ENCODE measurements at regions not wholly inside any gene's neighbourhood (a gene's known extent, or its start where the extent isn't known, plus 50 kb on each side); places are given as distances from the start of the nearest gene placed in this dataset.

DNA sequence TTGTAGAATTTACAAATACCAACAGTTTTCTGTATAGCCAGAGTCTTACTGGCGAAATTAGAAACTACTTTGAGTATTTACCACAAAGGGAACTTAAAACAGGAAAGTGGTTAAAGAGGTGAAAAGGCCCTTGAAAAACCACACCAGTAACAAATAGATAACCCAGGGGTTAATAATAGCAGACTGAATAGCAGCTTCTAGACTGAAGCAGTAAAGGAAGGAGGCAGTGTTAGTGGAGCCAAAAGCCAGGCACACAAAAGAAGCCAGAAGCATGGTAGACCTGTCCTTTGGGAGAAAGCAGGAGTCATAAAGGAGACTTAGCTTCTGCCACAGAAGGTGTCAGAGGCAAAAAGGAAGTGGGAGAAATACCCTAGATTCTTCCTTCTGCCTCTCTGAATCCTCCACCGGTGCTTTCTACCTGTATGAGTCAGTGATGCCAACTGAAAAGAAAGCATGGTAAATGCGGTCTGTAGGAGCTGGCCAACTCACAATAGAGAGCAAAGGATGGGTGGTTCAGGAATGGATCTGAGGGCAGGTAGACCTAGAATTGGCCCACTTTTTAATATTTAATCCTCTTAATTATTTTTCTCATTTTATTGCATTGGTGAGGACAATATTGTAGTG, 97.3 kb downstream of the ARL6IP6 start:
- no peaks in the 10 kb centered on the region for H3K27me3 ChIP-seq
- no peak for TF ChIP-seq EP300 (IDR thresholded peaks at IDR 0.05)
- no peaks in the 10 kb centered on the region for H3K36me3 ChIP-seq
- peaks cover 0 to 4% (median 3%) of the 10 kb centered on the region in 4 donors for H3K9me3 ChIP-seq
- H3K4me3 ChIP-seq = no peak overlapping the region
- H3K4me1 ChIP-seq = no peaks in the 10 kb centered on the region
- WGBS, 2 donors = 83 to 85% methylated on average over 3 of the region's 3 CpGs
- no peak overlapping the region for H3K27ac ChIP-seq
- ATAC-seq (ENCODE audit: low FRiP score in 2 of 2) (no peak), DNase-seq (no peak)

DNA sequence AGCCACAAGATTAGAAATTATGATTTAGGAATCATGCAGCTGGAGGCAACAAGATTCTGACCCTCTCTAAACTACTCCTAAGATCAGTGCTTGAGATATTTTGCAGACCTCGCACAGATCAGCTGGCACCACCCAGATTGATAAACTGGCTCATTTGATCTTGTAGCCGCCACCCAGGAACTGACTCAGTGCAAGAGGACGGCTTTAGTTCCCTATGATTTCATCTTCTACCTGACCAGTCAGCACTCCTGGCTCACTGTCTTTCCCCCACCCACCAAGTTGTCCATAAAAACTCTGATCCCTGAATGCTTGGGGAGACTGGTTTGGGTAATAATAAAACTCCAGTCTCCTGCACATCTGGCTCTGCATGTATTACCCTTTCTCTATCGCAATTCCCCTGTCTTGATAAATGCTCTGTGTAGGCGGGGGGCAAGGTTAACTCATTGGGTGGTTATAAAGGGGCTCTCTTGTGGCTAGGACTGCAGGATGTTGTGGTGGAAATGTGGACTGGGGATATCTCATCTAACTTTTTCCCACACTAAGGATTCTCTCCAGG, 96.1 kb downstream of the ARL6IP6 start:
- Histone ChIP-seq H3K9me3 (peaks cover 0 to 4% (median 3%) of the 10 kb centered on the region in 4 donors), H3K4me3 (no peak overlapping the region), H3K36me3 (no peaks in the 10 kb centered on the region), H3K4me1 (no peaks in the 10 kb centered on the region), H3K27me3 (no peaks in the 10 kb centered on the region), H3K27ac (no peak overlapping the region)
- WGBS, 2 donors = 79 to 85% methylated on average over 5 of the region's 5 CpGs
- TF ChIP-seq, protein P1, sequence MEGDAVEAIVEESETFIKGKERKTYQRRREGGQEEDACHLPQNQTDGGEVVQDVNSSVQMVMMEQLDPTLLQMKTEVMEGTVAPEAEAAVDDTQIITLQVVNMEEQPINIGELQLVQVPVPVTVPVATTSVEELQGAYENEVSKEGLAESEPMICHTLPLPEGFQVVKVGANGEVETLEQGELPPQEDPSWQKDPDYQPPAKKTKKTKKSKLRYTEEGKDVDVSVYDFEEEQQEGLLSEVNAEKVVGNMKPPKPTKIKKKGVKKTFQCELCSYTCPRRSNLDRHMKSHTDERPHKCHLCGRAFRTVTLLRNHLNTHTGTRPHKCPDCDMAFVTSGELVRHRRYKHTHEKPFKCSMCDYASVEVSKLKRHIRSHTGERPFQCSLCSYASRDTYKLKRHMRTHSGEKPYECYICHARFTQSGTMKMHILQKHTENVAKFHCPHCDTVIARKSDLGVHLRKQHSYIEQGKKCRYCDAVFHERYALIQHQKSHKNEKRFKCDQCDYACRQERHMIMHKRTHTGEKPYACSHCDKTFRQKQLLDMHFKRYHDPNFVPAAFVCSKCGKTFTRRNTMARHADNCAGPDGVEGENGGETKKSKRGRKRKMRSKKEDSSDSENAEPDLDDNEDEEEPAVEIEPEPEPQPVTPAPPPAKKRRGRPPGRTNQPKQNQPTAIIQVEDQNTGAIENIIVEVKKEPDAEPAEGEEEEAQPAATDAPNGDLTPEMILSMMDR (IDR thresholded peaks at IDR 0.05) = no peak
- TF ChIP-seq POLR2A (IDR thresholded peaks at IDR 0.05) (no peak), POLR2AphosphoS5 (IDR thresholded peaks at IDR 0.05) (no peak), EP300 (IDR thresholded peaks at IDR 0.05) (no peak)
- DNase-seq (no peak), ATAC-seq (ENCODE audit: low FRiP score in 2 of 2) (no peak)

DNA sequence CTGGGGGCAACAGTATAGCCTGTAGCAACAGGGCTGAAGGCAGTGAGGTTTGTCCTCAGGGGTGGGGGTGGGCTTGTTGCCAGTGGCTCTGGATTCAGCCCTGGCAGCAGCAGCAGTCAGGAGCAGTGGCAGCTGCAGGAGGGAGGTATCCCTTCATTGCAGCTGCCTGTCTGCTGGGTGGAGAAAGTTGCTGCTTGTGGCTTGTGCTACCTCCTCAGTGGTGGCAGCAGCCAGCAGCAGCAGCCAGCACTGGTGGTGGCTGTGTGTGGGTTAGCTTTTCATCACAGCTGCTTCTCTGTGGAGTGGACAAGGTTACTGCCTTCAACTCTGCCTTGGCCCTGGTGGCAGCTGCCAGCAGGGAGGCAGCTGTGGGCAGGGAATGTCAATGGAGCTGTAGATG, 94.9 kb downstream of the ARL6IP6 start:
- H3K27ac ChIP-seq = no peak overlapping the region
- no peaks in the 10 kb centered on the region for H3K27me3 ChIP-seq
- TF ChIP-seq POLR2AphosphoS5 (IDR thresholded peaks at IDR 0.05) (no peak), POLR2A (IDR thresholded peaks at IDR 0.05) (no peak), EP300 (IDR thresholded peaks at IDR 0.05) (no peak)
- TF ChIP-seq, protein P1 (IDR thresholded peaks at IDR 0.05) = no peak
- H3K4me3 ChIP-seq = no peak overlapping the region
- ATAC-seq (ENCODE audit: low FRiP score in 2 of 2) (no peak), DNase-seq (peak in 1 of 2 donors; percentile 17)
- H3K36me3 ChIP-seq = no peaks in the 10 kb centered on the region
- H3K9me3 ChIP-seq = peaks cover 0 to 4% (median 3%) of the 10 kb centered on the region in 4 donors
- H3K4me1 ChIP-seq = no peaks in the 10 kb centered on the region

Small RNAs in the stretch of these regions (small RNA-seq; reads per million reads assigned to genes)
- 0 reads per million in 4 donors for gene AC009969.1
- gene AC079150.2 = 0 reads per million in 4 donors
